ENCODE measurements at regions not wholly inside any gene's neighbourhood (a gene's known extent, or its start where the extent isn't known, plus 50 kb on each side); places are given as distances from the start of the nearest gene placed in this dataset.

- intact Hi-C loops (cut with DNase I): no loop called here
- no peak for TF ChIP-seq CTCF (IDR thresholded peaks at IDR 0.05; ENCODE audit: borderline replicate concordance, extremely low read depth, insufficient read depth)
- peaks cover 0 to 4% (median 0%) of the 10 kb centered on the region in 3 donors for H3K4me1 ChIP-seq (ENCODE audit: control insufficient read depth in 2 of 3, insufficient read depth in 2 of 3, low read depth in 1 of 3, low read length in 3 of 3)
- no peak overlapping the region for H3K9ac ChIP-seq (ENCODE audit: low read length in 3 of 3)
- H3K36me3 ChIP-seq (ENCODE audit: control insufficient read depth in 2 of 3, insufficient read depth in 3 of 3, low read length in 3 of 3): no peaks in the 10 kb centered on the region
- no peaks in the 10 kb centered on the region for H3K9me3 ChIP-seq (ENCODE audit: control insufficient read depth in 2 of 3, insufficient read depth in 1 of 3, low read length in 3 of 3)
- no peak for FAIRE-seq
- H3K4me3 ChIP-seq (ENCODE audit: low read length in 3 of 3): no peak overlapping the region
- no peak for DNase-seq
- H3K27me3 ChIP-seq (ENCODE audit: control insufficient read depth, insufficient read depth, low read length): no peaks in the 10 kb centered on the region
- H3K27ac ChIP-seq (ENCODE audit: low read depth in 2 of 2, low read length in 2 of 2): no peak overlapping the region
These were observed 817.7 kb upstream of the IGFBP3 start for GRCh38 chr7:46738796-46739195.

GRCh38 chr7:46738165-46738564, 817.1 kb upstream of the IGFBP3 start:
- no peak for TF ChIP-seq CTCF (IDR thresholded peaks at IDR 0.05; ENCODE audit: borderline replicate concordance, extremely low read depth, insufficient read depth)
- no peak for DNase-seq
- H3K27ac ChIP-seq (ENCODE audit: low read depth in 2 of 2, low read length in 2 of 2): no peak overlapping the region
- no peak overlapping the region for H3K4me3 ChIP-seq (ENCODE audit: low read length in 3 of 3)
- peaks cover 0 to 4% (median 0%) of the 10 kb centered on the region in 3 donors for H3K4me1 ChIP-seq (ENCODE audit: control insufficient read depth in 2 of 3, insufficient read depth in 2 of 3, low read depth in 1 of 3, low read length in 3 of 3)
- no peaks in the 10 kb centered on the region for H3K9me3 ChIP-seq (ENCODE audit: control insufficient read depth in 2 of 3, insufficient read depth in 1 of 3, low read length in 3 of 3)
- intact Hi-C loops (cut with DNase I): no loop called here
- H3K9ac ChIP-seq (ENCODE audit: low read length in 3 of 3): no peak overlapping the region
- no peak for FAIRE-seq
- no peaks in the 10 kb centered on the region for H3K36me3 ChIP-seq (ENCODE audit: control insufficient read depth in 2 of 3, insufficient read depth in 3 of 3, low read length in 3 of 3)
- no peaks in the 10 kb centered on the region for H3K27me3 ChIP-seq (ENCODE audit: control insufficient read depth, insufficient read depth, low read length)

GRCh38 chr7:46725838-46726237, 804.8 kb upstream of the IGFBP3 start:
- no peak for DNase-seq
- Histone ChIP-seq H3K9me3 (ENCODE audit: control insufficient read depth in 2 of 3, insufficient read depth in 1 of 3, low read length in 3 of 3) (no peaks in the 10 kb centered on the region), H3K4me1 (ENCODE audit: control insufficient read depth in 2 of 3, insufficient read depth in 2 of 3, low read depth in 1 of 3, low read length in 3 of 3) (no peaks in the 10 kb centered on the region), H3K9ac (ENCODE audit: low read length in 3 of 3) (no peak overlapping the region), H3K27me3 (ENCODE audit: control insufficient read depth, insufficient read depth, low read length) (no peaks in the 10 kb centered on the region), H3K27ac (ENCODE audit: low read depth in 2 of 2, low read length in 2 of 2) (no peak overlapping the region), H3K36me3 (ENCODE audit: control insufficient read depth in 2 of 3, insufficient read depth in 3 of 3, low read length in 3 of 3) (no peaks in the 10 kb centered on the region), H3K4me3 (ENCODE audit: low read length in 3 of 3) (no peak overlapping the region)
- no peak for FAIRE-seq
- TF ChIP-seq CTCF (IDR thresholded peaks at IDR 0.05; ENCODE audit: borderline replicate concordance, extremely low read depth, insufficient read depth): no peak
- intact Hi-C loops (cut with DNase I): no loop called here

- Histone ChIP-seq H3K36me3 (ENCODE audit: control insufficient read depth in 2 of 3, insufficient read depth in 3 of 3, low read length in 3 of 3) (no peaks in the 10 kb centered on the region), H3K27me3 (ENCODE audit: control insufficient read depth, insufficient read depth, low read length) (no peaks in the 10 kb centered on the region), H3K27ac (ENCODE audit: low read depth in 2 of 2, low read length in 2 of 2) (no peak overlapping the region), H3K4me3 (ENCODE audit: low read length in 3 of 3) (no peak overlapping the region), H3K9ac (ENCODE audit: low read length in 3 of 3) (no peak overlapping the region), H3K9me3 (ENCODE audit: control insufficient read depth in 2 of 3, insufficient read depth in 1 of 3, low read length in 3 of 3) (no peaks in the 10 kb centered on the region), H3K4me1 (ENCODE audit: control insufficient read depth in 2 of 3, insufficient read depth in 2 of 3, low read depth in 1 of 3, low read length in 3 of 3) (no peaks in the 10 kb centered on the region)
- FAIRE-seq: no peak
- no peak for DNase-seq
- no peak for TF ChIP-seq CTCF (IDR thresholded peaks at IDR 0.05; ENCODE audit: borderline replicate concordance, extremely low read depth, insufficient read depth)
- intact Hi-C loops (cut with DNase I): no loop called here
These were observed 804.1 kb upstream of the IGFBP3 start for GRCh38 chr7:46725136-46725535.
